Activated naive CD8-positive, alpha-beta T cell treated with anti-CD3 and anti-CD28 coated beads, Interleukin-2, amount 10 ng/mL, durations not matched to agents 7 days and 5 days (primary cell): ENCODE measurements at regions not wholly inside any gene's neighbourhood (a gene's known extent, or its start where the extent isn't known, plus 50 kb on each side); places are given as distances from the start of the nearest gene placed in this dataset.
A peak's percentile ranks its signal among the peaks of the same experiment; 100 is the strongest.

Experiments used
- ATAC-seq: fragments of 150-1000 bp; cut with Tn5 transposase; one replicate; pipeline ENCODE4 v1.10.0; 2021; ENCODE audit warnings: low read depth, moderate library complexity
- POLR2A ChIA-PET: fragments of 350-600 bp; sonication (Branson Sonifier 250); formaldehyde crosslinking; loops from one replicate; lab custom pipeline; 2021; ENCODE audit warnings: antibody characterized with exemption; lab: Charles Lee
- DNase-seq: peaks from one replicate; pipeline ENCODE4 v3.0.0; 2021
- H3K27ac Mint-ChIP-seq: one replicate; pipeline ENCODE4 v1.8.0; 2022; ENCODE audit warnings: mild to moderate bottlenecking, mixed read lengths
- H3K27me3 Mint-ChIP-seq: one replicate; pipeline ENCODE4 v1.8.0; 2022; ENCODE audit warnings: mild to moderate bottlenecking, moderate library complexity, mixed read lengths
- H3K36me3 Mint-ChIP-seq: one replicate; pipeline ENCODE4 v1.8.0; 2021; ENCODE audit warnings: mild to moderate bottlenecking, mixed read lengths
- H3K4me1 Mint-ChIP-seq: one replicate; pipeline ENCODE4 v1.8.0; 2021; ENCODE audit warnings: mixed read lengths
- H3K4me3 Mint-ChIP-seq: one replicate; pipeline ENCODE4 v1.8.0; 2022; ENCODE audit warnings: mild to moderate bottlenecking, moderate library complexity, mixed read lengths
- H3K9me3 Mint-ChIP-seq: one replicate; pipeline ENCODE4 v1.8.0; 2021; ENCODE audit warnings: mixed read lengths

GRCh38 chr7:18265611-18266281 lies 229.8 kb upstream of the HDAC9 start:
- no peaks in the 10 kb centered on the region for H3K4me1 Mint-ChIP-seq
- no peaks in the 10 kb centered on the region for H3K9me3 Mint-ChIP-seq
- no peaks in the 10 kb centered on the region for H3K36me3 Mint-ChIP-seq
- H3K27ac Mint-ChIP-seq = no peak overlapping the region
- H3K27me3 Mint-ChIP-seq = no peaks in the 10 kb centered on the region
- ATAC-seq = no peak
- no peak for DNase-seq
- no peak overlapping the region for H3K4me3 Mint-ChIP-seq
- POLR2A ChIA-PET = no interaction called here

DNA sequence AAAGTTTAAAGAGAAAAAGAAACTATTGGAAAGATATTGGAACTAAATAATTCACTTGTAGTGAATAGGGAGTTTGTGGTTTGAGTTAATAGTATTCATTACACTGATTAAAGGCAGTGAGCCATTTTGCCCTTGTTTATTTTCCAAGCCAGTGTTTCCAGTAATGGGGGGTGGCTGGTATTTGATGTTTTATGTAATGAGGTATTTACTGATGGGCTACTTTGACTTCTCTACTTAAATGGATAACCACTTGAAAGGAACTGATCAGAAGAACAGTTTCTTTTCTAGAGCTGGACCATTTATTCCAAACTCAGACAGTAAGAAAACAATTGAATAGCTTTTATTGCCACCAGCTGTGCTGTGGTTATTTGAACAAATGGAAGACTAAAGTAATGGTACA lies 227.0 kb upstream of the HDAC9 start:
- Mint-ChIP-seq H3K36me3 (no peaks in the 10 kb centered on the region), H3K4me1 (no peaks in the 10 kb centered on the region), H3K27me3 (no peaks in the 10 kb centered on the region), H3K27ac (no peak overlapping the region), H3K4me3 (no peak overlapping the region), H3K9me3 (no peaks in the 10 kb centered on the region)
- POLR2A ChIA-PET = no interaction called here
- DNase-seq (no peak), ATAC-seq (no peak)

DNA sequence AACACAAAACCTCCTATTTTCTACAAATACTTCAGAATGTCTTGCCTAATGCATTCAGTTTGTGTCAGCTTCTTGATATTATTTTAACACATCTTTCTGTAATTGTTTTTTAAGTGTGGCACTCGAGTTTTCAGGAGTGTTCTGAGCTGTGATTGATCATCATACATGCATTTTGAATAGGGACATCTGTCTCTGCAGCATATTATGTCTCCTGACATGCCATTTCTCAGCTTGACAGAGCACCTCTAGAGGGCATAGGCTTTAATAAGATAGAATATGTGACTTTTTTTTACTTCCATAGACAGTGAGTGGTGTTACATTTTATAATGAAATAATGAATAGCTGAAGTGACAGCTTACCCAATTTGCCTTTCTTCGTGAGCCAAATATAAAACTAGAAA lies 219.2 kb upstream of the HDAC9 start:
- Mint-ChIP-seq H3K9me3 (no peaks in the 10 kb centered on the region), H3K4me3 (no peak overlapping the region), H3K4me1 (no peaks in the 10 kb centered on the region), H3K27ac (no peak overlapping the region), H3K36me3 (no peaks in the 10 kb centered on the region), H3K27me3 (no peaks in the 10 kb centered on the region)
- DNase-seq (no peak), ATAC-seq (no peak)
- POLR2A ChIA-PET = no interaction called here

DNA sequence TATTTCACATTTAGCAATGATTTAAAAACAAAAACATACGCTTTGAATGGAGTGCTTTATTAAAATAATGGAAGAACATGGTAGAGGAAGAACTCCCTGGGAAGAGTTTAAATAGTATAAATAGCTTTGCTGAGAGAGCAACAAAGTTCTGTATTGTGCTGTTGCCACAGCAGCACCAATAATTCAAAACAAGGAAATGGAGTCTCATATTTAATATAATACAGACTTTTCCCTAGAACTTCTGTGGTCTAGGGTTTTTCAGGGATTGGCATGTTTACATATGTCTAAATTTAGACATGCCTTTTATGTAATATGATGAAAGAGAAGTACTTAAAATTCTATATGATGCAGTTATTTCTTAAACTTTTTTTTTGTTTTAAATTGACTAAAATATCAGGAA lies 217.2 kb upstream of the HDAC9 start:
- no peak overlapping the region for H3K27ac Mint-ChIP-seq
- POLR2A ChIA-PET = no interaction called here
- H3K27me3 Mint-ChIP-seq = no peaks in the 10 kb centered on the region
- no peak overlapping the region for H3K4me3 Mint-ChIP-seq
- H3K9me3 Mint-ChIP-seq = peaks cover 2% of the 10 kb centered on the region
- ATAC-seq = no peak
- H3K4me1 Mint-ChIP-seq = no peaks in the 10 kb centered on the region
- H3K36me3 Mint-ChIP-seq = no peaks in the 10 kb centered on the region
- DNase-seq = no peak

GRCh38 chr7:18283045-18283444 lies 212.5 kb upstream of the HDAC9 start:
- H3K27me3 Mint-ChIP-seq = no peaks in the 10 kb centered on the region
- no peaks in the 10 kb centered on the region for H3K4me1 Mint-ChIP-seq
- POLR2A ChIA-PET = no interaction called here
- no peak overlapping the region for H3K4me3 Mint-ChIP-seq
- no peak overlapping the region for H3K27ac Mint-ChIP-seq
- DNase-seq (no peak), ATAC-seq (no peak)
- H3K9me3 Mint-ChIP-seq = peaks cover 2% of the 10 kb centered on the region
- no peaks in the 10 kb centered on the region for H3K36me3 Mint-ChIP-seq

GRCh38 chr7:18287482-18287881 lies 208.1 kb upstream of the HDAC9 start:
- no peak overlapping the region for H3K4me3 Mint-ChIP-seq
- H3K4me1 Mint-ChIP-seq = peaks cover 12% of the 10 kb centered on the region
- H3K9me3 Mint-ChIP-seq = peaks cover 2% of the 10 kb centered on the region
- no peak overlapping the region for H3K27ac Mint-ChIP-seq
- ATAC-seq = no peak
- peaks cover 12% of the 10 kb centered on the region for H3K27me3 Mint-ChIP-seq
- no peaks in the 10 kb centered on the region for H3K36me3 Mint-ChIP-seq
- POLR2A ChIA-PET = no interaction called here
- DNase-seq = no peak

DNA sequence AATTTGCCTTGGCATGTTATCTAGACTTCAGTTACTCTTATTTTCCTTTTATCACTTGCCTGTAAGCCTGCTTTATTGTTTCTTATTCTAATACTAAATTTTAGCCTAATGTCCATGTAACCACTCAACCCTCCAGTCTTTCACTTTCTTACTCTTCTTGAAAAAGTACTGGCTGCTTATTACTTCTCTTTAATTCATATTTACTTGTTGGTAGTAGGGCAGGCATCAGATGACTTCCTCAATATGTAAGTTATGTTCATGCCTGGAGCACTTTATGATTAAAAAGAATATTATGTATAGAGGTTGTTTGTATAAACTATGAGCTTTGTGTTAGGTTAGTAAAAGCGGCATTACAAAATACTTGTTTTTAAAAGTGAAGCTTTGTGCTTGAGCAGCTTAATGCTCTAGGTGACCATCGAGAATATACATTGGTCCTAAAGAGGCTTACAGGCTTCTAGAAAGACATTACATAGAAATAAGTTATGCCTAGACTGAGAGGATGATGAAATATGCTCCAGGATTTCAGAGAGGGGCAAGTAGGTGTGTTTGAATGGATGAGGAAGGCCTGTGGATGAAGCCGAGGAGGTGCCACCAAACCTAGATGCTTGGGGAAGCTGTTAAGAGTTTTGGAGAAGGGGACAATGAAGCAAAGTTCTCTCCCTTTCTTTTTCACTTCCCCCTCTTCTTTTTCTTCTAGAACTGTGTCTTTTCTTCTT lies 207.1 kb upstream of the HDAC9 start:
- no peak for DNase-seq
- H3K9me3 Mint-ChIP-seq = no peaks in the 10 kb centered on the region
- no peak overlapping the region for H3K4me3 Mint-ChIP-seq
- peaks cover 15% of the 10 kb centered on the region for H3K27me3 Mint-ChIP-seq
- POLR2A ChIA-PET = no interaction called here
- ATAC-seq = no peak
- H3K27ac Mint-ChIP-seq = no peak overlapping the region
- H3K36me3 Mint-ChIP-seq = no peaks in the 10 kb centered on the region
- peaks cover 12% of the 10 kb centered on the region for H3K4me1 Mint-ChIP-seq

DNA sequence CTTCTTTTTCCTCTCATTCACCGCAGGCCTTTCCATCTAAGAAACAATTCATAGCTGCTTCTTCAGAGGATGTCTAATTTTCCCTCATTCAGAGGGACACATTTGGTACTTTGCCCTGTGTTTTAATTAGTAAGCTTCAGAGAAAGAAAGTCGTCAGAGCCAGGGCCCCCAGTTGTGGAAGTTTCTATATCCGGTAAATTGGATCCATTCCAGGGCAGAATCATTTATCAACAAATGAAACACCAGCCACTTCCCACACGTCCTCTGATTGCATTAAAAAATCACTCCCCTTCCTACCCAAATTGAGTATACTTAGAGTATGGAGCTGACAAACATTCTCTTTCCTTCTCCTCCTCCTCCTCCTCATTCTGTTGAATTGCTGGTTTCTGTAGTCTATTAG lies 205.8 kb upstream of the HDAC9 start:
- H3K27ac Mint-ChIP-seq = no peak overlapping the region
- H3K4me3 Mint-ChIP-seq = no peak overlapping the region

GRCh38 chr7:18290223-18290622 lies 205.3 kb upstream of the HDAC9 start:
- H3K4me3 Mint-ChIP-seq = peak overlapping the region; percentile 31
- ATAC-seq = no peak
- no peaks in the 10 kb centered on the region for H3K36me3 Mint-ChIP-seq
- peaks cover 12% of the 10 kb centered on the region for H3K4me1 Mint-ChIP-seq
- no peak for DNase-seq
- H3K27me3 Mint-ChIP-seq = peaks cover 15% of the 10 kb centered on the region
- H3K9me3 Mint-ChIP-seq = no peaks in the 10 kb centered on the region
- POLR2A ChIA-PET = no interaction called here
- no peak overlapping the region for H3K27ac Mint-ChIP-seq

More for the DNA sequence above, 205.8 kb upstream of the HDAC9 start:
- H3K27me3 Mint-ChIP-seq = peaks cover 15% of the 10 kb centered on the region
- no peaks in the 10 kb centered on the region for H3K9me3 Mint-ChIP-seq
- POLR2A ChIA-PET = no interaction called here
- DNase-seq (no peak), ATAC-seq (no peak)
- H3K36me3 Mint-ChIP-seq = no peaks in the 10 kb centered on the region
- peaks cover 12% of the 10 kb centered on the region for H3K4me1 Mint-ChIP-seq

- Mint-ChIP-seq H3K27me3 (peaks cover 15% of the 10 kb centered on the region), H3K36me3 (no peaks in the 10 kb centered on the region), H3K4me1 (peaks cover 12% of the 10 kb centered on the region), H3K27ac (no peak overlapping the region), H3K4me3 (no peak overlapping the region), H3K9me3 (no peaks in the 10 kb centered on the region)
- no peak for DNase-seq
- no peak for ATAC-seq
- POLR2A ChIA-PET = no interaction called here
Observed at GRCh38 chr7:18290865-18291264, 204.7 kb upstream of the HDAC9 start.

GRCh38 chr7:18292584-18292983 lies 203.0 kb upstream of the HDAC9 start:
- peaks cover 15% of the 10 kb centered on the region for H3K27me3 Mint-ChIP-seq
- POLR2A ChIA-PET = no interaction called here
- H3K27ac Mint-ChIP-seq = no peak overlapping the region
- no peak overlapping the region for H3K4me3 Mint-ChIP-seq
- H3K36me3 Mint-ChIP-seq = no peaks in the 10 kb centered on the region
- H3K4me1 Mint-ChIP-seq = peaks cover 12% of the 10 kb centered on the region
- ATAC-seq (no peak), DNase-seq (no peak)
- no peaks in the 10 kb centered on the region for H3K9me3 Mint-ChIP-seq

DNA sequence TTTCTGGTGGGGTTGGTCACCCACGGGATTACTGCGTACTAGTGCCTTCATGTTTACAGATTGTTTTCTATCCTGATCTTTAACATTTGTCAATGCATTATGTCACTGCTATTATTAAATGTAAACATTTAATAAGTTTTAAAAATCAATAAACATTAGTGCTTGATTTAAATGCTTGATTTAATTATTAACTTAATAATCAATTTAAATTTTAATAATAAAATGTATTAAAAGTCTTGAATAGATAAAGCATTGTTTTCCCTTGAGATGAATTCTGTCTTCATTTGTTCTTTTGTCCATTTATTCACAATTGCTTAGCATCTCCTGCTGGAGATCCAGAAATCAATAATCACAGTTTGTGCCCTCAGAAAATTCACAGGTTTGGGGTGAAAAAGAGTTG lies 201.8 kb upstream of the HDAC9 start:
- Mint-ChIP-seq H3K36me3 (no peaks in the 10 kb centered on the region), H3K9me3 (no peaks in the 10 kb centered on the region), H3K4me1 (peaks cover 12% of the 10 kb centered on the region), H3K27ac (no peak overlapping the region), H3K27me3 (peaks cover 15% of the 10 kb centered on the region), H3K4me3 (no peak overlapping the region)
- ATAC-seq (no peak), DNase-seq (no peak)
- POLR2A ChIA-PET = no interaction called here

DNA sequence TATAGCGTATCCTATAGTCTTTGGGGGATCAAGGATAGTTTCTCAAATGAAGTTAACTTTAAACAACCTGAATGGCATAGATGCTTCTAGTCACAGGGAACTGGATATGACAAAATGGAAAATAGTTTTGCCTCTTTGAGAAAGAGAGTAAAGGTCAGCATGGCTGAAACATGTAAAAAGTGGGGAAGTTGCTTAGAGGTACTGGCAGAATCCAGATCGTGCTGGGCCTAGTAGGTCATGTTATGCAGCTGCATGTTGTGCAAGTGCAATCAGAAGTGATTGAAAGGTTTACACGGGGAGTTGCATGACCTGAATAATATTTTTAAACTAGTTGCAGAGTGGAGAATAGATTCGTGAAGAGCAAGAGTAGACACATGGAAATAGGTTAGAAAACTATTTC lies 201.1 kb upstream of the HDAC9 start:
- Mint-ChIP-seq H3K4me3 (no peak overlapping the region), H3K27ac (no peak overlapping the region), H3K36me3 (no peaks in the 10 kb centered on the region), H3K4me1 (peaks cover 12% of the 10 kb centered on the region), H3K9me3 (no peaks in the 10 kb centered on the region), H3K27me3 (peaks cover 15% of the 10 kb centered on the region)
- DNase-seq (no peak), ATAC-seq (no peak)
- POLR2A ChIA-PET = no interaction called here

GRCh38 chr7:18295781-18296423 lies 199.6 kb upstream of the HDAC9 start:
- DNase-seq = no peak
- no peak for ATAC-seq
- Mint-ChIP-seq H3K36me3 (no peaks in the 10 kb centered on the region), H3K4me3 (no peak overlapping the region), H3K27me3 (peaks cover 5% of the 10 kb centered on the region), H3K27ac (no peak overlapping the region), H3K9me3 (no peaks in the 10 kb centered on the region), H3K4me1 (no peaks in the 10 kb centered on the region)
- POLR2A ChIA-PET = no interaction called here
